ENCODE measurements at regions not wholly inside any gene's neighbourhood (a gene's known extent, or its start where the extent isn't known, plus 50 kb on each side); places are given as distances from the start of the nearest gene placed in this dataset.

GRCh38 chr10:129375912-129376311 is 91.1 kb upstream of the MGMT start:
- DNase-seq (ENCODE audit: low spot score): no peak

DNA sequence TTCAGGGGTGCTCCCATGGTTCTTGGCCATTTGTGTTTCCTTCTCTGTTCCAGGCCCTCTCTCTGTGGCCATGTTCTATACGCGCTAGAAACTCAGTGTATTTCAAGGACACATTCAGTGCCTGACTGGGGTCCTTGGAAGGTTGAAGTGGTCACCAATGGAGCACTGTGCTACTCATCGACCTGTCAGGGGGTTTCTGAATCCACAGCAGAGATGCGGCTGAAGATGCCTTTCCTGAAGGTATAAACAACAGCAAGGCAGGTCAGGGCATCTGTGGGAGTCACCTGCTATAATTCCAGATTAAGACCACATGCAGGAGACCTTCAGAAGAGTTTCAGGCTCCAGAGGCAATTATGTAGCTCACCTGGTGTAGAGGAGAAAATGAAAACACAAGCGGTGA is 86.8 kb upstream of the MGMT start:
- DNase-seq (ENCODE audit: low spot score): no peak

DNA sequence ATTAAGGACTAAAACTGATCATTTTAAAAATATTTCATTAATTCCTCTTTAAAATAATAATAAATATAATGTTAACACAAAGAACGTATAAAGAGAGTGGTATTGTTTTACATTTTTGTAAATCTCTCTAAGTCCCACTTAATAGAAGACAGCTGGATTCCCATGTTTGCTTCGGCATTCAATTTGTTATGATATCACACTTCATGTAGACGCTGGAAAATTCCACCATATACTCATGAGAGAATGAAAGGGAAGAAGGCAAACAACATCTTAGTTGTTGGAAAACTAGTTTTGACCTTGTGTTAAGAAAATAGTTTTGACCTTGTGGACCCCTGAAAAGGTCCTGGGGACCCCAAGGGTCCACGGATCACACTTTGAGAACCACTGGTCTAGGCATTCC is 85.3 kb upstream of the MGMT start:
- no peak for DNase-seq (ENCODE audit: low spot score)

GRCh38 chr10:129382401-129382800 is 84.6 kb upstream of the MGMT start:
- DNase-seq (ENCODE audit: low spot score): no peak

DNA sequence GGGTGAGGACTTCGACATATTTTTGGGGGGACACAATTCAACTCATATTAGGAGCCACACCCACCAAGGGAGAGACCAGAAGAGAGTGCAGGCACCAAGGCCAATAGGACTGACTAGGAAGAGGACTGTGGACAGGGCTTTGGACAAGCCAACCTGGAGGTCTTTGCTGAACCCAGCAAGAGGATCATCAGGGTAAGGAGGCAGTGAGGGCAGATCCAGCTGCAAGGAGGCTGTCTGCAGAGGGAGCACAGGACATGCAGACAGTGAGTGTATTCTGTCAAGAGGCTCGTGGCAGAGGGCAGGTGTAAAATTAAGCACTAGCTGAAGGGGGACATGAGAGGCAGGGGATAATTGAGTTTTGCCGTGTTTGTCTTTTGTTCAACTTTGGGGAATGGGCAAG is 83.4 kb upstream of the MGMT start:
- DNase-seq (ENCODE audit: low spot score): no peak

DNA sequence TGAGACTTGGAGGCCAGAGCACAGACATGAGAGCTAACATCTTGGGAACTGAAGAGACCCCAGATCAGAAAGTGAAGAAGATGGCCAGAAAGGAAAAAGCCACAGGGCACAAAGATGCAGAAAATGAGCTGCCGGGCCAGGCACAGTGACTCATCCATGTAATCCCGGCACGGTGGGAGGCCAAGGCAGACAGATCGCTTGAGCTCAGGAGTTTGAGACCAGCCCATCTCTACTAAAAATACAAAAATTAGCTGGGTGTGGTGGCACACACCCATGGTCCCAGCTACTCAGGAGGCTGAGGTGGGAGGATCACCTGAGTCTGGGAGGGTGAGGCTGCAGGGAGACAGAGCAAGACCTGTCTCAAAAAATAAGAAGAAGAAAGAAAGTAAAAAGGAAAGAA is 81.4 kb upstream of the MGMT start:
- no peak for DNase-seq (ENCODE audit: low spot score)

DNA sequence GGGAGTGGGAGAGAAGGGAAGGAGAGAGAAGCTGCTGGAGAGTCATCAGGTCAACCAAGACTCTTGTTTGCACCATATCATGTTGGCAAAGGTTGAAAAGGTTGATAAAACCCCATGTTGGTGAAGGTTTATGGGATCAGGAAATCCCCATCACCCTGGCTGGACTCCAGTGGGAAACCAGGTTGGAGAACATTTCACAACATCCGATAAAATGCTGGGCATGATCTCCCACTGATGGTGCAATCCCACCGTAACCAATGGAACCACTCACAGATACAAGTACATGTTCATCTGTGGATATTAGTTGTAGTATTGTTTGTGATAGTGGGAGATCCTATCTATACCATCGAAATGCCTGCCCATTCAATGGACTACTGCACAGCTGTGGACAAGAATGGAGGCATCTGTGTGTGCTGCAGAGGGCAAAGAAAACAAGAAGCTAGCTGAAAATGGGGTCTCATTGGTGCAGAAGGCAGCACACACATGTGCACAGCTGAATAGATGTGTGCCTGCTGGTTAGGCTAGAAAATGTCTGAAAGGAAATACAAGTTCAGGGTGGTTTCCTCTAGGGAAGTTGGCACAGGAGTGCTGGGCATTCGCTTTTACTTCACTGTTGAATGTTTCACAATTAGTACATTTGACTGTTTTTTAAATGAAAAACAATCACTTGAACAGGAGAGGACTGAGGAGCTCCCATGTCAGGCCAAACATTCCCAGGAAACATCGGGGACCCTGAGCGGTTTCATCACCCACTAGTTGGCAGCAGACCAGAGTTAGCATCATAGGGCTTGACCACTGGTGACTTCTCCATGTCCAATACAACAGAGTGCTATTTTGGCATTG is 80.4 kb upstream of the MGMT start:
- no peak for DNase-seq (ENCODE audit: low spot score)

- no peak for DNase-seq (ENCODE audit: low spot score)
Measured at GRCh38 chr10:129387258-129387525, 79.8 kb upstream of the MGMT start.

- DNase-seq (ENCODE audit: low spot score): no peak
Measured at GRCh38 chr10:129388435-129388834, 78.6 kb upstream of the MGMT start.

GRCh38 chr10:129389194-129389593 is 77.8 kb upstream of the MGMT start:
- no peak for DNase-seq (ENCODE audit: low spot score)

DNA sequence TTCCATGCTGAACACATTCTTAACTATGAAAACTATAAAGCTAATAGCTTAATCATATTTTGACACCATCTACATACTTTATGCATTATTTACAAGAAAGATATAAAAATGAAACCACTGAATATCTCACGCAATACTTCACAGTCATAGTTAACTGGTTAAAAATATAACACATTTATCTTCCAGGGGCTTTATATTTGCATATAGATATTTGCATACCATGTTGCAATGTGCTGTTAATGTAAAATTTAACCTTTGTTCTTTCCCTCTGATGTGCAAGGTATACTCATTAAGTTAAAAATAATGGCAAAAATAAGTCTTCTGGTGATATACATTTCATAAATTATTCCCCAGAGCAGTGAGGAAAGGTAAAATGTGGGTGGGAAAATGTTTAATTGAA is 76.9 kb upstream of the MGMT start:
- DNase-seq (ENCODE audit: low spot score): no peak

DNA sequence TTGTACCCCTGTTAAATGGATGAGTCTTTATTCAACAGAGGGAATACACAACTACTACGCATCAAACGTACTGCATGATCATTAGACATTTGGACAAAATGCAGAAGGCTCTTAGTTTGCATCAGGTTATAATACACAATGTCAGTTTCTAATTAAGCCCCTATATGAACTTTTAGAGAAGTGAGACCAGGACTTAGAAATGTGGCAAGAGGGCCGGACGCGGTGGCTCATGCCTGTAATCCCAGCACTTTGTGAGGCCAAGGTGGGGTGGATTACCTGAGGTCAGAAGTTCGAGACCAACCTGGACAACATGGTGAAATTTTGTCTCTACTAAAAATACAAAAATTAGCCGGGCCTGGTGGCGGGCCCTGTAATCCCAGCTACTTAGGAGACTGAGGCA is 76.3 kb upstream of the MGMT start:
- DNase-seq (ENCODE audit: low spot score): no peak

DNA sequence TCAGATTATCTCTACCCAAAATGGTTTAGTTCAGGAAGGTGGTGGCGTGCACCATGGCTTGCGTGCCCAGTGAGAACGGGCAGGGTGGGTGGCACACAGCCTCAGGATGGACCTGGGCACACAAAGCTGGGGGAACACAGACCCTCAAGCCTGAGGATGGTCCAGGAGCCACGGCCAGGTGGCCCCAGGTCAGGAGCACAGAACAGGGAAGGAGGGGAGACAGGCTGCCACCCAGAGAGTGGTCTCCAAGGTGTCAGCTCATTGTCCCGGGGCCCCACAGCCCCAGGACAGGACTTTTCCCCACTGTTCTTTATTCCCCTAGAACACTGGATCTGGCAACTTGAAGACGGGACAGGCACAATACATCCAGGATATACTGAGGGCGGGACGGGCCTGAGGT is 75.6 kb upstream of the MGMT start:
- DNase-seq (ENCODE audit: low spot score): no peak

DNA sequence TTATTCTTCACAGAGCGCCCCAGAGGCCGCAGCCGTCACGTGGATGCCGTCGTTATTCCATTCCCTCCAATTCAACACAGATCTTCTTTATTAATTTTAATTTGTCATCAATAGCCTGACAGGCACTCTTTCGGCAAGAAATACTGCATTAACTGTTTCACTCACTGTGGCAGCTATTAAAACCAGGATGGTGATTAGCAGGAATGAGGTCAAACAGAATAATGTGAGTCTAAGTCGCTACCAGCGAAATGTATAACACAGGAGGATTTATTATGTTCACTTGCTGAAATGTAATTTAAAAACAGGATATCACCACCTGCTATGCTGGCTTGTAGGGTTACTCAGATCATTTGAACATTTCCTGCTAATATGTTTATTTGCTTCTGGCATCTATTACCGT is 74.2 kb upstream of the MGMT start:
- DNase-seq (ENCODE audit: low spot score): no peak

DNA sequence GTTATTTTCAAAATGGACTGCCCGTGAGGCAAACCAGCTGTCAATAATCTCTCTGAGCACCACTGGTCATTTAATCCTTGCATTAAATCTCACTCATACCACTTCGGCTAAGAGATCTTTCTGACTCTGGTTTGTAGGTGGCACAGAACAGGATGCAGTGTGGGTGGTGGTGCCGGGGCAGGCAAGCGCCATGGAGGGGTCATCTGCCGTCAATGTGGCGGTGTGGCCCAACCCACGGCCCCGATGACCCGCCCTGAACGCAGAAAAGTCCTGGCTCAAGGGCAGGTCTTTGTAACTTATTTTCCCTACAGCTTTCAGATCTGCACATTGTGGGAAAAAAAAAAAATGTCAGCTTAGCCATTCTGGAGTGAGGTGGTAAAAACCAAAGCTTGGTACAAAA is 73.2 kb upstream of the MGMT start:
- DNase-seq (ENCODE audit: low spot score): no peak

- no peak for DNase-seq (ENCODE audit: low spot score)
Measured at GRCh38 chr10:129394518-129395328, 72.3 kb upstream of the MGMT start.

DNA sequence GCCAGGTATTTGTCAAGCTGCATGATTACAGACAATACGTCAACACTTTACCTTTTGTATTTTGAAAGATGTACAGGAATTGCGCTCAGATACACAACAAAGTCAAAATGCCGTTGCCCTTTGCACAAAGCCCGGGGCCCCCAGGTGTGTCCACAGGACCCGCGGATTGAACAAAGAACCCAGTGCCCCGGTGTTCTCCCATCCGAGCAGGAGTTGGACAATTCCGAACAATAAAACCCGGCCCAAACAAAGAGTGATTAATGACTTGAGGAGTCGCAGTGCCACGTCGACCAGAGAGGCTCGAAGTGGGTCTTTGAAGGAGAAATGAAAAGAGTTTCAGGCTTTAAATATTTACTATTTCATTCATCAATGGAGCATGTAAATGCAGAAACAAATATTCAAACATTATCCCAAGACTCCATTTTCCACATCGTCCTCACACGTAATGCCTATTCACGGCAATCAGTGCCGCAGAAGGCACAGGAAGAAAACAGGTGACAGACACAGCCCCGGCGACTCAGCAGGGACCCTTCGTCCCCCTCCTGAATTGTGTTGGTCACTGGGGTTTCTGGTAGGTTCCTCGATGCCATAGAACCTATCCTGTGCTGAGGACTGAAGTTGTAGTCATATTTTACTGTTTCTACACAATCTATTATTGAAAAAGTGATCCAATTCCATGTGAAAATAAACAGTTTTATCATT is 70.9 kb upstream of the MGMT start:
- no peak for DNase-seq (ENCODE audit: low spot score)

- no peak for DNase-seq (ENCODE audit: low spot score)
Measured at GRCh38 chr10:129397198-129397974, 69.7 kb upstream of the MGMT start.

DNA sequence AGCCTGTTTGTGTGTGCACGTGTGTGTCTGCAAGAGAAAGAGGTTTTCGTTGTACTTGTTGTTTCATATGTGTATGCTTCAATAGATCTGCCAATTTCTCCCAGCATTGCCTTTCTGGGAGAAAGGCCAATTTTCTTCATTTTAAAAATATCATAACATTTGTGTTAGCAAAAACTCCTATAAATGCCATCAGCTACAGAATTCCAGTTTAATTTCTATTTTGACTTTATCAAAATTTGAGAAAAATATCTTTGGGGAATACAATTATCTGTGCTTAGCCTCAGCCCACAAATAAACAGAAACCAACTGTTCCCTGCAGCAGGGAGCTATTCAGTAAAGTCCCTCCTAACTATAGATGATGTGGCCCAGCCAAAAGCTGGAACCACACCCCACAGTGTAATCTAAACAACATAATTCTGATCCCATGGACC is 68.3 kb upstream of the MGMT start:
- no peak for DNase-seq (ENCODE audit: low spot score)

DNA sequence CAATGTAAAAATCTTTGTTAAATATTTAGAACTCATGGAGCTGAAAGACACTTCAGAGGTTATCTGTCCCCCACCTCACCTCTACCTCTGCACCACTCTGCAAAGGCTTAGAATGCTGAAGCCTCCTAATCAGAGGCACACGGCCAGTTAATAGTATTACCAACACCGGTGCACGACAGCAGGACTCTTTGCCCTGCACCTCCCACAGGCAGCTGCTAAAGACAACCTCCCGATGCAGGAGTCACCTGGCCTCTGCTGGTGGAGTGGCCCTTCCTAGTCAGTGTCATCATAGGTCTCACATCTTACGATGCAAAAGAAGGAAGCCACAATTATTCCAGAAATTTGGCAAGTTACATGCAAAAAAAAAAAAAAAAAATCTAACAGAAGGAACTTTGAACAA is 66.6 kb upstream of the MGMT start:
- no peak for DNase-seq (ENCODE audit: low spot score)

DNA sequence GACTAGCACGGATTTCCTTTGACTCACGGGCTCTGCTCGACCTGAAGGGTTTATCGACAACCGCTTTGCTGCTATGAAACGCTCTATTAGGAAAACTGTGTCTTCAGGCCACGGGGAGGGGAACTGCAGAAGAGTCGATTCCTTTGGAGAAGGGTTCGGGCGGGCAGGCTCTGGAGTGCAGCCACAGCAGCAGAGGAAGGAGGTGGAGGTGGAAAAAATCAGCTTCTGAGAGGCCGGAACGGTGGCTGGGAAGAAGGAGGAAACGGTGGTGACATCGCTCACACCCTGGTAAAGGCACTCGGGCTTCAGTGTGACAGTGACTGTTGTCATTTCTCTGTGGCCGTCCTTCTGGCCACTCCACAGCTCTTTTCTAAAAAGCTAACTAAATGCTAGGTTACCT is 64.6 kb upstream of the MGMT start:
- no peak for DNase-seq (ENCODE audit: low spot score)

DNA sequence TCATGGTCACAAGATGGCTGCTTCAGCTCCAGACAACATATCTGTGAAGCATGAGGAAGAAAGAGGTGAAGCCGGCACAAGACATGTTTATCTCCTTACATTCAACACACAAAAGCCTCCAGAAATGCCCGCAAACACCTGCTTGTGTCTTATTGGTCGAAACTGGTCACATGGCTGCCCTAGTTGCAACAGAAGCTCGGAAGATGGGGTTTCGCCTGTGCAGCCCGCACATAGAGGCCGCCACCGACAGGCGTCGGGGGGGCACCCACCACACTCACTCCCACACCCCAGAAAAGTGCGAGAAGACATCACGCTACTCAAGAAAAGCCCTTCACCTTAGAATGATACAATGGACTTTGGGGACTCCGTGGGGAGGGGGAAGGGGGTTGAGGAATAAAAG is 63.0 kb upstream of the MGMT start:
- no peak for DNase-seq (ENCODE audit: low spot score)
